HG02840 (cell line): ENCODE measurements at regions not wholly inside any gene's neighbourhood (a gene's known extent, or its start where the extent isn't known, plus 50 kb on each side); places are given as distances from the start of the nearest gene placed in this dataset.
"Not testable (repeated sequence)": the region's sequence is repeated elsewhere in the genome, so short reads cannot be mapped to it uniquely, and the experiment has no call there.

ENCODE experiments used
- ATAC-seq: cut with Tn5 transposase; IDR thresholded peaks from one replicate; pipeline ENCODE4 v1.9.1; 2021; ENCODE audit warnings: mild to moderate bottlenecking, moderate library complexity, moderate number of reproducible peaks; ENCODE audit not compliant: unreplicated experiment, low FRiP score

- ATAC-seq = no peak
Measured at GRCh38 chr17:71735893-71736292, 384.9 kb upstream of the SOX9 start.

GRCh38 chr17:71740866-71741265 is 380.0 kb upstream of the SOX9 start:
- ATAC-seq = no peak

- no peak for ATAC-seq
Measured at GRCh38 chr17:71741836-71742235, 379.0 kb upstream of the SOX9 start.

GRCh38 chr17:71748872-71749271 is 371.9 kb upstream of the SOX9 start:
- no peak for ATAC-seq

- ATAC-seq = no peak
Measured at GRCh38 chr17:71753070-71753469, 367.8 kb upstream of the SOX9 start.

- ATAC-seq = no peak
Measured at GRCh38 chr17:71757156-71757555, 363.7 kb upstream of the SOX9 start.

GRCh38 chr17:71757956-71758355 is 362.9 kb upstream of the SOX9 start:
- ATAC-seq = no peak

GRCh38 chr17:71759422-71760060 is 361.3 kb upstream of the SOX9 start:
- no peak for ATAC-seq

GRCh38 chr17:71760062-71760720 is 360.6 kb upstream of the SOX9 start:
- ATAC-seq = no peak

GRCh38 chr17:71762526-71762925 is 358.3 kb upstream of the SOX9 start:
- ATAC-seq = no peak

GRCh38 chr17:71764505-71764904 is 356.3 kb upstream of the SOX9 start:
- no peak for ATAC-seq

- no peak for ATAC-seq
Measured at GRCh38 chr17:71765437-71765836, 355.4 kb upstream of the SOX9 start.

GRCh38 chr17:71769850-71770249 is 351.0 kb upstream of the SOX9 start:
- no peak for ATAC-seq

- ATAC-seq = no peak
Measured at GRCh38 chr17:71777048-71777640, 343.7 kb upstream of the SOX9 start.

GRCh38 chr17:71779482-71779881 is 341.3 kb upstream of the SOX9 start:
- no peak for ATAC-seq

- ATAC-seq = no peak
Measured at GRCh38 chr17:71780596-71780995, 340.2 kb upstream of the SOX9 start.

GRCh38 chr17:71782021-71782420 is 338.8 kb upstream of the SOX9 start:
- ATAC-seq = not testable (repeated sequence)

- ATAC-seq = no peak
Measured at GRCh38 chr17:71790791-71791190, 330.0 kb upstream of the SOX9 start.

- ATAC-seq = no peak
Measured at GRCh38 chr17:71791311-71791710, 329.5 kb upstream of the SOX9 start.

- ATAC-seq = no peak
Measured at GRCh38 chr17:71792966-71793365, 327.9 kb upstream of the SOX9 start.

- no peak for ATAC-seq
Measured at GRCh38 chr17:71793518-71793917, 327.3 kb upstream of the SOX9 start.

GRCh38 chr17:71798701-71799100 is 322.1 kb upstream of the SOX9 start:
- ATAC-seq = no peak
